Psoas muscle (tissue), 7 donors: ENCODE measurements at regions not wholly inside any gene's neighbourhood (a gene's known extent, or its start where the extent isn't known, plus 50 kb on each side); places are given as distances from the start of the nearest gene placed in this dataset.

Source experiments
- ATAC-seq, 4 donors: fragments of 200-7000 bp; cut with Tn5 transposase; one replicate each; pipeline ENCODE4 v1.9.1; 2020; ENCODE audit warnings: moderate library complexity in 3 of 4, mild to moderate bottlenecking in 2 of 4
- DNase-seq, 2 donors: peaks; one replicate each; pipeline ENCODE4 v3.0.0-alpha.2; 2020
- H3K27ac ChIP-seq: fragments of 200-600 bp; one replicate; pipeline ENCODE4 v1.8.0; 2022
- H3K27me3 ChIP-seq, 3 donors: fragments of 200-600 bp in 1 of 3; one replicate each; pipeline versions ENCODE4 v1.6.1 to v1.8.0; 2013 to 2022; ENCODE audit warnings: low read length in 2 of 3, mild to moderate bottlenecking in 2 of 3, moderate library complexity in 1 of 3; ENCODE audit not compliant: insufficient read depth in 3 of 3
- H3K36me3 ChIP-seq, 2 donors: fragments of 200-600 bp in 1 of 2; one replicate each; pipeline versions ENCODE4 v1.6.1 to v1.8.0; 2013 to 2022; ENCODE audit warnings: low read depth in 1 of 2, mild to moderate bottlenecking in 1 of 2, moderate library complexity in 1 of 2; ENCODE audit not compliant: insufficient read depth in 1 of 2
- H3K4me1 ChIP-seq: fragments of 200-600 bp; one replicate; pipeline ENCODE4 v1.8.0; 2022
- H3K4me3 ChIP-seq: fragments of 200-600 bp; one replicate; pipeline ENCODE4 v1.8.0; 2022; ENCODE audit warnings: mild to moderate bottlenecking
- H3K9me3 ChIP-seq: fragments of 200-600 bp; one replicate; pipeline ENCODE4 v1.8.0; 2022
- CTCF ChIP-seq: fragments of 200-600 bp; IDR thresholded peaks from one replicate; pipeline ENCODE4 v1.8.0; 2022; ENCODE audit warnings: antibody characterized with exemption
- WGBS, 3 donors: extraction: QIAGEN DNeasy Blood & Tissue Kit; methylation state at CpG; one replicate each; pipeline versions ENCODE4 v1.1.6 to v1.1.7; 2013; 5-methylcytosine and 5-hydroxymethylcytosine counted together
- intact Hi-C, 2 donors: fragments of 100-400 bp; cut with DNase I; formaldehyde crosslinking; loops; one replicate each; pipeline versions ENCODE4 v1.11.0 to v1.14.2; 2022
- donor health status: healthy with polysubstance abuse.
- donor health status: DM: no; HTN: no; CAD: no; lungs with moderate emphysema.
- donor health status: Bipolar disorder and iron deficiency.
- donor health status: healthy.
- donor health status: DM: yes; HTN: yes; CAD: no.
- donor health status: DM: no; HTN: no; CAD: no.
- donor health status: DM: yes; HTN: yes; CAD: no.

GRCh38 chr1:163459539-163459938, 137.8 kb downstream of the NUF2 start:
- 72 to 82% (median 81%) methylated on average over 4 of the region's 4 CpGs for WGBS, 3 donors
- ATAC-seq (no peak), DNase-seq (no peak)
- no peak for TF ChIP-seq CTCF
- Histone ChIP-seq H3K4me1 (no peaks in the 10 kb centered on the region), H3K27me3 (no peaks in the 10 kb centered on the region), H3K4me3 (no peak overlapping the region), H3K27ac (no peak overlapping the region), H3K9me3 (no peaks in the 10 kb centered on the region), H3K36me3 (no peaks in the 10 kb centered on the region)
- intact Hi-C loops, result no loop called here

- Histone ChIP-seq H3K27ac (no peak overlapping the region), H3K9me3 (no peaks in the 10 kb centered on the region), H3K27me3 (no peaks in the 10 kb centered on the region), H3K4me1 (no peaks in the 10 kb centered on the region), H3K36me3 (no peaks in the 10 kb centered on the region), H3K4me3 (no peak overlapping the region)
- TF ChIP-seq CTCF, result no peak
- no peak for DNase-seq
- intact Hi-C loops, result no loop called here
- 34 to 81% (median 63%) methylated on average over 1 of the region's 1 CpG for WGBS, 3 donors
- ATAC-seq, result no peak
Measured at GRCh38 chr1:163467289-163467688, 145.5 kb downstream of the NUF2 start.

DNA sequence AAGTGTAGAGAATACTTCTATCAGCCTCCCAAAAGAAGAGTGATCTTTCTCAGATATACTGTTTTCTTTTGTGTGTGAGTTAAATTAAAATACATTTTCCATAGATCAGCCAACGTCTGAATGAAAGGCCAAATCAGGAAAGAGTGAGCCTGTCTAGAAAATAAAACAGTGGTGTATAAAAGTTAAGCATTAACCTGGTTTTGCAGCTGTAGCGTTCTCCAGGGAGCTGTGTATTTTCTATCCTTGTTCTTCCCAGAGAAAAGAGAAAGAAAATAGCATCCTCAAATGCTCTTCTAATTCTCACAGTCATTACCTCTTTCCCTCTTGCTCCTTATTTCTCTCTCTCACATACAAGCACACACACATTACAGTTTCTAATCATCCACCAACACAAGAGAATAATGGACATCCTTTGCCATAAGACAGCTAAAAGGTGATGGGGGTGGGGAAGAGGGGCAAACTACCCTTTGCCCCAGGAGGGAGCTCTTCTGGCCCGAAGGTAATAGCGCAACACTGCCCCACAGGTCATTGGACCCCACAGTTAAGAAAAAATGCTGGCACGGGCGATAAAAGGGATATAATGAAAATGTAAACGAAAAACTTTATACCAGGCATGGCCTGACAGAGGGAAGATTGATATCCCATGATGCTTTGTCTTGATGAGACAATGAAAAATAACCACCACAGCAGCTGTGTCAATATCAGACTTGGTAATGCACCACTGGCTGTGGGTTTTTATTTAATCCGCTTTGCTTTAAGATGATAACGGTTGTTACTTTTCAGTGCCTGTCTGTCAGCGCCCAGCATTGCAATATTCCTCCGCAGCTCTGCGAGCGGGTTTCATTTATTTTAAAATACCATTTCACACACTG, 150.3 kb downstream of the NUF2 start:
- intact Hi-C loops, result no loop called here
- no peaks in the 10 kb centered on the region for H3K27me3 ChIP-seq
- TF ChIP-seq CTCF, result no peak
- no peaks in the 10 kb centered on the region for H3K9me3 ChIP-seq
- ATAC-seq (no peak), DNase-seq (no peak)
- 59 to 72% (median 70%) methylated on average over 13 of the region's 13 CpGs for WGBS, 3 donors
- H3K27ac ChIP-seq, result no peak overlapping the region
- no peaks in the 10 kb centered on the region for H3K4me1 ChIP-seq
- no peak overlapping the region for H3K4me3 ChIP-seq
- no peaks in the 10 kb centered on the region for H3K36me3 ChIP-seq

- no peak for TF ChIP-seq CTCF
- intact Hi-C loops, result no loop called here
- H3K27ac ChIP-seq, result no peak overlapping the region
- DNase-seq (no peak), ATAC-seq (no peak)
- no peaks in the 10 kb centered on the region for H3K27me3 ChIP-seq
- H3K36me3 ChIP-seq, result no peaks in the 10 kb centered on the region
- H3K9me3 ChIP-seq, result no peaks in the 10 kb centered on the region
- no peak overlapping the region for H3K4me3 ChIP-seq
- WGBS, 3 donors, result 65 to 73% (median 71%) methylated on average over 9 of the region's 9 CpGs
- H3K4me1 ChIP-seq, result no peaks in the 10 kb centered on the region
Measured at GRCh38 chr1:163472651-163473248, 151.0 kb downstream of the NUF2 start.
